H9 (cell line): ENCODE measurements at regions not wholly inside any gene's neighbourhood (a gene's known extent, or its start where the extent isn't known, plus 50 kb on each side); places are given as distances from the start of the nearest gene placed in this dataset.

Experiments
- DNase-seq: peaks from one replicate; pipeline ENCODE4 v3.0.0-alpha.2; 2017
- H2AFZ ChIP-seq: one replicate; pipeline ENCODE4 v1.6.1; 2013; ENCODE audit warnings: mild to moderate bottlenecking, low read length, control low read depth, moderate library complexity
- H2AK5ac ChIP-seq: 2 replicates; pipeline ENCODE4 v1.6.1; 2013; ENCODE audit warnings: low read length, control low read depth, mixed read lengths; ENCODE audit not compliant: insufficient read length
- H2BK120ac ChIP-seq: one replicate; pipeline ENCODE4 v1.6.1; 2013; ENCODE audit warnings: low read depth, mild to moderate bottlenecking, low read length, control low read depth, inconsistent platforms; ENCODE audit not compliant: poor library complexity, severe bottlenecking
- H2BK12ac ChIP-seq: 2 replicates; pipeline ENCODE4 v1.6.1; 2013; ENCODE audit warnings: low read length, control low read depth, mixed read lengths, low read depth; ENCODE audit not compliant: insufficient read length
- H2BK15ac ChIP-seq: 2 replicates; pipeline ENCODE4 v1.6.1; 2013; ENCODE audit warnings: low read depth, low read length, control low read depth
- H2BK20ac ChIP-seq: one replicate; pipeline ENCODE4 v1.6.1; 2013; ENCODE audit warnings: low read depth, mild to moderate bottlenecking, low read length, control low read depth, inconsistent platforms; ENCODE audit not compliant: poor library complexity, severe bottlenecking
- H2BK5ac ChIP-seq: 2 replicates; pipeline ENCODE4 v1.6.1; 2013; ENCODE audit warnings: low read length, control low read depth, mixed read lengths; ENCODE audit not compliant: insufficient read length
- H3K14ac ChIP-seq: 2 replicates; pipeline ENCODE4 v1.6.1; 2013; ENCODE audit warnings: low read length, control low read depth; ENCODE audit not compliant: insufficient read depth
- H3K18ac ChIP-seq: 2 replicates; pipeline ENCODE4 v1.6.1; 2013; ENCODE audit warnings: low read depth, mild to moderate bottlenecking, mixed read lengths, low read length, control low read depth; ENCODE audit not compliant: insufficient read length
- H3K23ac ChIP-seq: 2 replicates; pipeline ENCODE4 v1.6.1; 2013; ENCODE audit warnings: low read length, control low read depth, mixed read lengths, low read depth; ENCODE audit not compliant: insufficient read length
- H3K23me2 ChIP-seq: 2 replicates; pipeline ENCODE4 v1.6.1; 2013; ENCODE audit warnings: low read depth, mild to moderate bottlenecking, mixed read lengths, low read length, control low read depth; ENCODE audit not compliant: insufficient read length, poor library complexity, severe bottlenecking
- H3K27ac ChIP-seq: 2 replicates; pipeline ENCODE4 v1.5.1; 2013; ENCODE audit warnings: low read length, control low read depth, mixed read lengths, low read depth; ENCODE audit not compliant: insufficient read length
- H3K27me3 ChIP-seq: 2 replicates; pipeline ENCODE4 v1.6.1; 2013; ENCODE audit warnings: low read length, control low read depth, inconsistent platforms; ENCODE audit not compliant: insufficient read depth
- H3K4ac ChIP-seq: 2 replicates; pipeline ENCODE4 v1.6.1; 2013; ENCODE audit warnings: low read depth, mild to moderate bottlenecking, control low read depth, inconsistent platforms, low read length, moderate library complexity
- H3K4me1 ChIP-seq: 2 replicates; pipeline ENCODE4 v1.6.1; 2013; ENCODE audit warnings: low read length, control low read depth, inconsistent platforms; ENCODE audit not compliant: insufficient read depth
- H3K4me2 ChIP-seq: 2 replicates; pipeline ENCODE4 v1.6.1; 2013; ENCODE audit warnings: low read length, control low read depth, mixed read lengths; ENCODE audit not compliant: insufficient read length, insufficient read depth
- H3K56ac ChIP-seq: 2 replicates; pipeline ENCODE4 v1.6.1; 2013; ENCODE audit warnings: low read depth, mild to moderate bottlenecking, mixed read lengths, low read length, control low read depth; ENCODE audit not compliant: insufficient read length
- H3K79me1 ChIP-seq: 2 replicates; pipeline ENCODE4 v1.6.1; 2013; ENCODE audit warnings: low read depth, mild to moderate bottlenecking, moderate library complexity, low read length, control low read depth, inconsistent platforms; ENCODE audit not compliant: insufficient read depth, poor library complexity, severe bottlenecking
- H3K79me2 ChIP-seq: 2 replicates; pipeline ENCODE4 v1.6.1; 2013; ENCODE audit warnings: low read length, control low read depth, inconsistent platforms; ENCODE audit not compliant: insufficient read depth
- H3K9ac ChIP-seq: 2 replicates; pipeline ENCODE4 v1.6.1; 2013; ENCODE audit warnings: low read length, control low read depth, mixed read lengths; ENCODE audit not compliant: insufficient read length; ENCODE audit errors: extremely low read depth
- H3K9me3 ChIP-seq: one replicate; pipeline ENCODE4 v1.6.1; 2013; ENCODE audit warnings: low read depth, low read length, inconsistent platforms; ENCODE audit not compliant: control insufficient read depth
- H3T11ph ChIP-seq: one replicate; pipeline ENCODE4 v1.6.1; 2013; ENCODE audit warnings: mild to moderate bottlenecking, low read length, control low read depth, inconsistent platforms
- H4K20me1 ChIP-seq: one replicate; pipeline ENCODE4 v1.6.1; 2013; ENCODE audit not compliant: control insufficient read depth, insufficient read length, insufficient read depth
- H4K5ac ChIP-seq: 2 replicates; pipeline ENCODE4 v1.6.1; 2013; ENCODE audit warnings: low read depth, mild to moderate bottlenecking, mixed read lengths, low read length, control low read depth; ENCODE audit not compliant: insufficient read length
- H4K8ac ChIP-seq: replicated peaks from 2 replicates; pipeline ENCODE4 v1.6.1; 2013; ENCODE audit warnings: low read length, control low read depth, mixed read lengths, low read depth; ENCODE audit not compliant: insufficient read length
- H4K91ac ChIP-seq: 2 replicates; pipeline ENCODE4 v1.6.1; 2013; ENCODE audit warnings: low read depth, mild to moderate bottlenecking, moderate library complexity, mixed read lengths, low read length, control low read depth; ENCODE audit not compliant: insufficient read length
- H3K27ac Mint-ChIP-seq, 3 experiments: 2 replicates in 2 of 3; 3 replicates in 1 of 3; pipeline ENCODE4 v1.8.0; 2020 to 2021; ENCODE audit warnings: mixed read lengths in 3 of 3, mild to moderate bottlenecking in 1 of 3, moderate library complexity in 1 of 3
- H3K27me3 Mint-ChIP-seq: 2 replicates; pipeline ENCODE4 v1.8.0; 2021; ENCODE audit warnings: low read depth, mild to moderate bottlenecking, moderate library complexity, mixed read lengths
- H3K36me3 Mint-ChIP-seq, 3 experiments: 2 replicates in 2 of 3; 3 replicates in 1 of 3; pipeline ENCODE4 v1.8.0; 2020 to 2021; ENCODE audit warnings: low read depth in 3 of 3, mixed read lengths in 3 of 3; ENCODE audit not compliant: insufficient read depth in 1 of 3
- H3K4me1 Mint-ChIP-seq, 2 experiments: 2 replicates each; pipeline ENCODE4 v1.8.0; 2020; ENCODE audit warnings: mixed read lengths in 2 of 2
- H3K4me3 Mint-ChIP-seq, 2 experiments: 2 replicates in 1 of 2; 3 replicates in 1 of 2; pipeline ENCODE4 v1.8.0; 2020 to 2021; ENCODE audit warnings: mild to moderate bottlenecking in 2 of 2, mixed read lengths in 2 of 2, moderate library complexity in 1 of 2
- H3K9me3 Mint-ChIP-seq, 2 experiments: 2 replicates in 1 of 2; 3 replicates in 1 of 2; pipeline ENCODE4 v1.8.0; 2020; ENCODE audit warnings: mild to moderate bottlenecking in 2 of 2, mixed read lengths in 2 of 2, moderate library complexity in 1 of 2
- WGBS: extraction: QIAGEN DNeasy Blood & Tissue Kit; methylation state at CpG from one replicate; pipeline ENCODE4 v1.1.7; 2013; ENCODE audit warnings: missing lambda C conversion rate, low lambda C conversion rate, mixed read lengths; ENCODE audit not compliant: insufficient read length; ENCODE audit errors: extremely low coverage; 5-methylcytosine and 5-hydroxymethylcytosine counted together
- TF ChIP-seq, protein P1 (sequence below): fragments of 200-600 bp; sonication (generic); conservative IDR thresholded peaks from 3 replicates; pipeline ENCODE4 v1.8.0; 2021; ENCODE audit warnings: antibody characterized with exemption, mild to moderate bottlenecking

DNA sequence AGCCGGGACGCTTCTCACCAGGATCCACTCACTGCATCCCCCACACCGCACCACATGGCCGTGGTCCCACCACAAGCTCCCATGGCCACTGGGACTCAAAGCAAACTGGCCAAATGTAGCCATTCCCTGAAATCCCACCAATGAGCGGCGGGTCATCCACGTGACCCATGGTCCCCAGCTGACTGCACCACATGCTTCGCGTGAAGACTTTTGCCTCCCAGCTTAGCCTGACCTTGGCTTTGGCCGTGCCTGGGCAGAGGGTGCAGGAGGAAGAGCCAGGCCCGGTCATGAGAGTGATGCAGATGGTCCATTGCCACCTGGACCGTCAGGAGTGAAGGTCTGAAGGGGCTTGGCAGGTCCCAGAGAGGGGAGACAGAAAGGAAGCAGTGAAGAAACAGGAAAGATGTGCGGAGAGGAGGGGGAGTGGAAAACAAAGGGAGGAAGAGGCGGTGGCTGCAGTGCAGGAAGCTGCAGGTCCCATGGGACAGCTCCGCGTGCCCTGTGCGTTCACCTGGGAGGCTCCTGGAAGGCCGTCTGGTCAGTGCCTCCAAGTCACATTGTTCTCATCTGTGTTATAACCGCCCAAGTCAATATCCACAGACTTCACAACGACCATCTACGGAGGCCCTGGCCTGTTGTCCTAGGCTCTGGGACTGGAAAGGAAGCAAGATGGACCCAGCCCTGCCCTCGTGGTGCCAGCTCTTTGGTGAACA is 167.8 kb upstream of the AJAP1 start:
- Histone ChIP-seq H3K23me2 (no peaks in the 10 kb centered on the region), H2BK20ac (no peak overlapping the region), H3K4ac (no peak overlapping the region), H2BK120ac (no peak overlapping the region), H3K14ac (no peak overlapping the region; the same call in 1 of the 2 replicates), H3K79me1 (no peaks in the 10 kb centered on the region), H4K20me1 (no peaks in the 10 kb centered on the region), H2AFZ (no peak overlapping the region), H3K56ac (no peak overlapping the region), H2BK5ac (no peak overlapping the region), H3T11ph (no peak overlapping the region), H2BK12ac (no peak overlapping the region), H2BK15ac (no peak overlapping the region), H4K5ac (no peak overlapping the region), H3K79me2 (no peaks in the 10 kb centered on the region), H3K4me2 (no peak overlapping the region), H3K9ac (no peak overlapping the region), H3K27ac (no peak overlapping the region), H3K27me3 (no peaks in the 10 kb centered on the region), H4K8ac (no peak overlapping the region), H3K9me3 (no peaks in the 10 kb centered on the region), H4K91ac (no peak overlapping the region), H3K18ac (no peak overlapping the region), H3K4me1 (no peaks in the 10 kb centered on the region; the same call in 1 of the 2 replicates), H3K23ac (no peak overlapping the region), H2AK5ac (no peak overlapping the region)
- Mint-ChIP-seq H3K27me3 (peaks cover 9% of the 10 kb centered on the region), H3K4me3 (no peak overlapping the region), H3K4me1 (peaks cover 5 to 7% of the 10 kb centered on the region in 2 experiments; a peak in 3 of 4 replicates), H3K27ac (no peak overlapping the region), H3K36me3 (no peaks in the 10 kb centered on the region; a peak in 1 of 7 replicates), H3K9me3 (no peaks in the 10 kb centered on the region; a peak in 1 of 5 replicates)
- DNase-seq, result no peak
- TF ChIP-seq, protein P1, sequence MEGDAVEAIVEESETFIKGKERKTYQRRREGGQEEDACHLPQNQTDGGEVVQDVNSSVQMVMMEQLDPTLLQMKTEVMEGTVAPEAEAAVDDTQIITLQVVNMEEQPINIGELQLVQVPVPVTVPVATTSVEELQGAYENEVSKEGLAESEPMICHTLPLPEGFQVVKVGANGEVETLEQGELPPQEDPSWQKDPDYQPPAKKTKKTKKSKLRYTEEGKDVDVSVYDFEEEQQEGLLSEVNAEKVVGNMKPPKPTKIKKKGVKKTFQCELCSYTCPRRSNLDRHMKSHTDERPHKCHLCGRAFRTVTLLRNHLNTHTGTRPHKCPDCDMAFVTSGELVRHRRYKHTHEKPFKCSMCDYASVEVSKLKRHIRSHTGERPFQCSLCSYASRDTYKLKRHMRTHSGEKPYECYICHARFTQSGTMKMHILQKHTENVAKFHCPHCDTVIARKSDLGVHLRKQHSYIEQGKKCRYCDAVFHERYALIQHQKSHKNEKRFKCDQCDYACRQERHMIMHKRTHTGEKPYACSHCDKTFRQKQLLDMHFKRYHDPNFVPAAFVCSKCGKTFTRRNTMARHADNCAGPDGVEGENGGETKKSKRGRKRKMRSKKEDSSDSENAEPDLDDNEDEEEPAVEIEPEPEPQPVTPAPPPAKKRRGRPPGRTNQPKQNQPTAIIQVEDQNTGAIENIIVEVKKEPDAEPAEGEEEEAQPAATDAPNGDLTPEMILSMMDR, result no peak
- no CpG with 5 or more reads among the region's 22 CpGs for WGBS
